ENCODE measurements at regions not wholly inside any gene's neighbourhood (a gene's known extent, or its start where the extent isn't known, plus 50 kb on each side); places are given as distances from the start of the nearest gene placed in this dataset.
"Not testable (repeated sequence)": the region's sequence is repeated elsewhere in the genome, so short reads cannot be mapped to it uniquely, and the experiment has no call there.

DNA sequence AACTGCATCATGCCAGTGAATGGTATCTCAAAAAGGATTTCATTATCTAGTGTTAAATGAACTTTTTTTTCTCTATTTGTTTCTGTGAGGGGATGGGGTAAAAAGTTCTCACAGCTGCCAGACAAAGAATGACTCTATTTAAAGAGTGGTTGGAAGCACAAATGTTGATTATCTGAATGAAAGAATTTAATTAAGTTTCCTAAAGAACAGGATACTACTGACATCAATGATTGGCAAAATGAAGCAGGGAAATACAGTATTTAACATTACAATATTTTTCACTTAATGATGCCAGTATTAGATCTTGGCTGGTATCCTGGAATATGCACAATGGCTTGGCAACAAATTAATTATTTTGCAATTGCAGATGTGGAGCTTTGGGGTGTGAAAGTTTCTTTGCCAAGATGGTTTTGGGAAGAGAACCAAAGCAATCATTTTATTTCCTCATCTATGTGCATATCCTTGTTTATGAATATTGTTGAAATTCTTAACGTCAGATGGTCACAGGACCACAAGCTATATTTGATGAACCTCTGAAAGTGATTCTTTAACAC is 336.8 kb downstream of the ARL4A start:
- no peak for TF ChIP-seq CTCF (conservative IDR thresholded peaks at IDR 0.05; ENCODE audit: low read depth, low read length)
- no peak for TF ChIP-seq EZH2 (IDR thresholded peaks at IDR 0.05; ENCODE audit: borderline replicate concordance, low read depth, low read length, poor library complexity, severe bottlenecking)
- no peaks in the 10 kb centered on the region for H3K9me3 ChIP-seq (ENCODE audit: low read depth, low read length, poor library complexity, severe bottlenecking)
- DNase-seq (ENCODE audit: low spot score): no peak
- no peak overlapping the region for H3K27ac ChIP-seq (ENCODE audit: low read depth, low read length, poor library complexity, severe bottlenecking)
- no TSS peak for BruUV-seq (replicated peaks)
- no peaks in the 10 kb centered on the region for H3K36me3 ChIP-seq (ENCODE audit: insufficient read depth, low read length, poor library complexity, severe bottlenecking)
- no peaks in the 10 kb centered on the region for H3K4me1 ChIP-seq (ENCODE audit: insufficient read depth, low read length, poor library complexity, severe bottlenecking)
- H3K27me3 ChIP-seq (replicated peaks; ENCODE audit: insufficient read depth, low read depth, low read length, poor library complexity): no peaks in the 10 kb centered on the region
- intact Hi-C loops (cut with micrococcal nuclease; ENCODE audit: unreplicated experiment): no loop called here
- H3K4me3 ChIP-seq (ENCODE audit: low read depth, low read length, poor library complexity, severe bottlenecking): no peak overlapping the region
- ChIA-PET POLR2A (ENCODE audit: low non-redundant PET) (no interaction called here), CTCF (no interaction called here)

GRCh38 chr7:13025043-13025442 is 337.6 kb downstream of the ARL4A start:
- CTCF ChIA-PET; POLR2A ChIA-PET (ENCODE audit: low non-redundant PET); BruUV-seq (replicated peaks); H3K4me1 ChIP-seq (ENCODE audit: insufficient read depth, low read length, poor library complexity, severe bottlenecking); H3K36me3 ChIP-seq (ENCODE audit: insufficient read depth, low read length, poor library complexity, severe bottlenecking); H3K27ac ChIP-seq (ENCODE audit: low read depth, low read length, poor library complexity, severe bottlenecking); intact Hi-C loops (cut with micrococcal nuclease; ENCODE audit: unreplicated experiment); H3K9me3 ChIP-seq (ENCODE audit: low read depth, low read length, poor library complexity, severe bottlenecking); DNase-seq (ENCODE audit: low spot score); H3K27me3 ChIP-seq (replicated peaks; ENCODE audit: insufficient read depth, low read depth, low read length, poor library complexity); H3K4me3 ChIP-seq (ENCODE audit: low read depth, low read length, poor library complexity, severe bottlenecking): not testable (repeated sequence)

DNA sequence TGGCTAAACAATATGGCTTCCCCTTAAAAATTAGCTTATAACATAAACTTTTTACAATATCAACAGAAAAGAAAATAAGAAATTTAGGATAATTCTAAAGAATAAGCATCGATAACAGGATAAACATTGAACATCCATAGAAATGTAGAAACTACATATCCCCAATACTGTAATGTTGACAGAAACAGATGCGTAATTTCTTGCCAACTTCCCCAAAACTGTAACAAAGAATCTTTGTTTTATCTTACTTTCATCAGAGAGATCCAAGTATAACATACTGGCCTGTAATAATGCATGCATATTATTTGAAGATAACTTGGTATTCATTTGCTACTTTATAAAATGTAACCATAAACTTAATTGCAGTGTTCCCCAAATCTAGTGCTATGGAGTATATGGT is 339.9 kb downstream of the ARL4A start:
- no peak for DNase-seq (ENCODE audit: low spot score)
- no TSS peak for BruUV-seq (replicated peaks)
- Histone ChIP-seq H3K27ac (ENCODE audit: low read depth, low read length, poor library complexity, severe bottlenecking) (no peak overlapping the region), H3K4me3 (ENCODE audit: low read depth, low read length, poor library complexity, severe bottlenecking) (no peak overlapping the region), H3K9me3 (ENCODE audit: low read depth, low read length, poor library complexity, severe bottlenecking) (no peaks in the 10 kb centered on the region), H3K36me3 (ENCODE audit: insufficient read depth, low read length, poor library complexity, severe bottlenecking) (no peaks in the 10 kb centered on the region), H3K4me1 (ENCODE audit: insufficient read depth, low read length, poor library complexity, severe bottlenecking) (no peaks in the 10 kb centered on the region), H3K27me3 (replicated peaks; ENCODE audit: insufficient read depth, low read depth, low read length, poor library complexity) (peaks cover 5% of the 10 kb centered on the region)
- CTCF ChIA-PET: no interaction called here
- POLR2A ChIA-PET (ENCODE audit: low non-redundant PET): no interaction called here
- TF ChIP-seq EZH2 (IDR thresholded peaks at IDR 0.05; ENCODE audit: borderline replicate concordance, low read depth, low read length, poor library complexity, severe bottlenecking): no peak
- no peak for TF ChIP-seq CTCF (conservative IDR thresholded peaks at IDR 0.05; ENCODE audit: low read depth, low read length)
- intact Hi-C loops (cut with micrococcal nuclease; ENCODE audit: unreplicated experiment): no loop called here

- no peak for DNase-seq (ENCODE audit: low spot score)
- no peaks in the 10 kb centered on the region for H3K9me3 ChIP-seq (ENCODE audit: low read depth, low read length, poor library complexity, severe bottlenecking)
- ChIA-PET POLR2A (ENCODE audit: low non-redundant PET) (no interaction called here), CTCF (no interaction called here)
- TF ChIP-seq EZH2 (IDR thresholded peaks at IDR 0.05; ENCODE audit: borderline replicate concordance, low read depth, low read length, poor library complexity, severe bottlenecking) (no peak), CTCF (conservative IDR thresholded peaks at IDR 0.05; ENCODE audit: low read depth, low read length) (no peak)
- no peaks in the 10 kb centered on the region for H3K36me3 ChIP-seq (ENCODE audit: insufficient read depth, low read length, poor library complexity, severe bottlenecking)
- H3K4me1 ChIP-seq (ENCODE audit: insufficient read depth, low read length, poor library complexity, severe bottlenecking): no peaks in the 10 kb centered on the region
- intact Hi-C loops (cut with micrococcal nuclease; ENCODE audit: unreplicated experiment): no loop called here
- H3K27me3 ChIP-seq (replicated peaks; ENCODE audit: insufficient read depth, low read depth, low read length, poor library complexity): peaks cover 5% of the 10 kb centered on the region
- BruUV-seq (replicated peaks): no TSS peak
- H3K4me3 ChIP-seq (ENCODE audit: low read depth, low read length, poor library complexity, severe bottlenecking): no peak overlapping the region
- no peak overlapping the region for H3K27ac ChIP-seq (ENCODE audit: low read depth, low read length, poor library complexity, severe bottlenecking)
Observed at GRCh38 chr7:13028036-13028824, 340.8 kb downstream of the ARL4A start.
